Stimulated activated CD8-positive, alpha-beta memory T cell treated with anti-CD3 and anti-CD28 coated beads, Interleukin-4, amount 100 ng/mL, for 24 hours (primary cell): ENCODE measurements at regions not wholly inside any gene's neighbourhood (a gene's known extent, or its start where the extent isn't known, plus 50 kb on each side); places are given as distances from the start of the nearest gene placed in this dataset.

ENCODE experiments used
- DNase-seq: peaks from one replicate; pipeline ENCODE4 v3.0.0-alpha.2; 2020; ENCODE audit warnings: low read depth

DNA sequence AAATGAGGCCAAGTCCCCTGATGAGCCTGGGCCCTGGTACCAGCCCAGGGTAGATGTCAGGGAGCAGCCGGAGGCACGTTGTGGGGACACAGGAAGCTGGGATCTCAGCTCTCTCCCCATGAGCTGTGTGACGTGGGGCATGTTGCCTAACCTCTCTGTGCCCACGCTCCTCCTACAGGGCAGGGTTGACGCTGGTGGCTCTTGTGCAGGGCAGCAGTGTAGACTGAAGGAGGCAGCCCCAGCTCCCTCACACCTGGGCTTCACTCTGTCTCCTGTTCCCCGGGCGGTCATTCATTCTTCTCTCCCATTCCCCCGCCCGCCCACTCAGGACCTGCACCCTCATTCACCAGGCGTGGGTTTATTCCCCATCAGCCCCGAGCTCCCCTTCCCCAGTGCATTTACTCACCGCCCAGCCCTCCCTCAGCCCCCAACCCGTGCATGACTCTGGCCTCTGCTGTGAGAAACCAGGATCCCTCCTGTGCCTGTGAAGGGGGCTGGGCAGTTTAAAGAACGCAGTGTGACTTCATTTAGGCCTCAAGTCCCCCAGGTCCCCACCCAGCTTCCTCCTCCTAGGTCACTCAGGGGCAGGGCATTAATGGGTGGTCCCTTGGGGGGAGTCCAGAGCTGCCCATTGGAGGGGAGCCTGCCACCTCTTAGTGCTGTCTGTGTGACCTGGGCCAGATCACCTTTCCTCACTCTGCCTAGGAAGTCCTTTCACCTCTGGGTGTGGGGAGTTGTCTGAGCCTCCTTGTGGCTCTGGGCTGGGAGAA lies 285.7 kb downstream of the PTPRU start:
- no peak for DNase-seq

- DNase-seq: no peak
These were observed 285.1 kb downstream of the PTPRU start for GRCh38 chr1:29521438-29521715.

DNA sequence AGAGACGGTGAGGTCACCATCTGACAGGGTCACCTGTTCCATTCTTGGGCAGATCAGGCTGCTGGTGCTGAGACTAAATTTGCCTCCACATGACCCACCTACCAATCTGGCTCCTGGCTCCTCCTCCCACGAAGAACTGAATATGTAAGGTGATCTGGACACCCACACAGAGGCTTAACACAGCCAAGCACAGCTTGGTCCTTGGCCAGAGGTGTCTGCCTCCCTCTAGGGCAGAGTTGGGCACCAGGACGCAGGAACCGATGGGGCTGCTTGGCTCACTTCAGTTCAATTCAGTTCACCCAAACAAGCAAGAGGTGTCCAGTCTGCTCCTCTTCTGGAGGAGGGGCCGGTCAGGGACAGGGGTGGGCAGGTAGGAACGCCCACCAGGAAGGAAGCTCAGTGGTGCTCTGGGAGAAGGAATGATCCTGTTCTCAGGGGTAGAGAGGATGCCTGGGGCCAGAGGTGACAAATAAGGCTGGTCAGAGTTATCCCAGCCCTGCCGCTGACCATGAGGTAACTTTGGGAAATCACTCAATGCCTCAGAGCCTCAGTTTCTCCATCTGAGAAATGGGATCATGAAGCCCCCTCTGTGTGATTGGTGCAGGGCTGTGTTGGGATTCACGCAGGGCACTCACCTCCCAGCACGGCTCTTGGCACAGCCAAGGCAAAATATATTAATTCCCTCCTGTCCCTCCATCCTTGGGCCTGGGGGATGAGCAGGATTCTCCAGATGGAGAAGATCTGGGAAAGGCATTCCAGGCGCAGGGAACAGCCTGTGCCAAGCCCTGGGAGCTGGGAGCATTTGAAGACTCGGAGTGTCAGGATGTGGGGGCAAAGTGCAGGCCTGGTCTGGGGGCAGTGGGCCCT lies 284.5 kb downstream of the PTPRU start:
- DNase-seq: no peak

GRCh38 chr1:29519788-29520110 lies 283.4 kb downstream of the PTPRU start:
- no peak for DNase-seq

DNA sequence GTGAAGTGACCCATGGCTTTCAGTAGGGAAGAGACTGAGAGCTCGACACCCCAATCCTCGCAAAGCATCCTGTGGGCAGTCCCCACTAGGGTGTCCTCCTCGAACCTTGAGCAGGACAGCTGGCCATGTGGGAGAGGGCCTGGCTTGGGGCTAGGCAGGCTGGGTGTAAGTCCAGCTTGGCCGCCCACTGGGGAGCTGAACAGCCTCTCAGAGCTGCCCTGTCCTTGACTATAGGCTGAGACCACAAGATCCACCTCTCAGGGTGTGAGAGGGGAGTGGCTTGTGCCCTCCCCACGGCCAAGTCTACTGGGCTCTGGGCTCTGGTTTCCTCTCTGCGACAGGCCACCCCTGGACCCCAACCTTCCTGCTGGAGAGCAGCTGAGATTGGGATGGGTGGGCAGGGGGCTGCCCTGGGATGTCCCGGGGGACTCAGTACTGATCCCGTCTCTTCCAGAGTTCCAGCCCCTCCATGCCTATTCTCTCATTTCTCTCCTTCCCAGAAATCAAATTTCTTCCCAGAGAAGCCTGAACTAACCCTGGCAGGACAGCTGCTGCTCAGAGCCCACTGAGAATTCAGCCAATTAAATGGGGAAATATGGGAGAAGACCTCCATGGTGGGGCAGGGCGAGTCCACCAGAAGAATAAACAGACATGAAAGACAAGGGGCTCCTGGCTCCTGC lies 282.9 kb downstream of the PTPRU start:
- no peak for DNase-seq

DNA sequence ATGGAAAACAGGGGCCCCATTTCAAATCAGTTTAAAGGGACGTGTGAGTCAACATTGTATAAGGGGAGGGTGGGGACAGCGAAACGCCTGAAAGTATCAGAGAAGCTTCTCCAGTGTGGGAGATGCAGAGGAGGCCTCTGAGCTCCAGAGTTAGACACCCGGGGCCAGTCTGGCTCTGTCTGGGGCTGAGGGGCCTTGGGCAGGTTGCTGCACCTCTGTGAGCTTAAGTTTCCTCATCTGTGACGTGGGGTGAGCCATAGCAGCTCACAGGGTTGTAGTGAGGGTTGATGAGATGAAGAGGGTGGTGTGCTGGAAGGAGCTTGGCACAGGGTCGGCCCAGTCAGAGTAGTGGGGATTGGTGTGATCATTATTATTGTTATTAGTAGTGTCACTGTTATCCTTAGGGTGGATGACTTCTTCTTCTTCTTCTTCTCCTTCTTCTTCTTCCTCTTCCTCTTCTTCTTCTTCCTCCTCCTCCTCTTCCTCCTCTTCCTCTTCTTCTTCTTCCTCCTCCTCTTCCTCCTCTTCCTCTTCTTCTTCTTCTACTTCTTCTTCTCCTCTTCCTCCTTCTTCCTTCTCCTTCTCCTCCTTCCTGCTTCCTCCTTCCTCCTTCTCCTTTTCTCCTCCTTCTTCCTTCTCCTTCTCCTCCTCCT lies 282.0 kb downstream of the PTPRU start:
- DNase-seq: no peak

- no peak for DNase-seq
These were observed 281.1 kb downstream of the PTPRU start for GRCh38 chr1:29517251-29518086.

DNA sequence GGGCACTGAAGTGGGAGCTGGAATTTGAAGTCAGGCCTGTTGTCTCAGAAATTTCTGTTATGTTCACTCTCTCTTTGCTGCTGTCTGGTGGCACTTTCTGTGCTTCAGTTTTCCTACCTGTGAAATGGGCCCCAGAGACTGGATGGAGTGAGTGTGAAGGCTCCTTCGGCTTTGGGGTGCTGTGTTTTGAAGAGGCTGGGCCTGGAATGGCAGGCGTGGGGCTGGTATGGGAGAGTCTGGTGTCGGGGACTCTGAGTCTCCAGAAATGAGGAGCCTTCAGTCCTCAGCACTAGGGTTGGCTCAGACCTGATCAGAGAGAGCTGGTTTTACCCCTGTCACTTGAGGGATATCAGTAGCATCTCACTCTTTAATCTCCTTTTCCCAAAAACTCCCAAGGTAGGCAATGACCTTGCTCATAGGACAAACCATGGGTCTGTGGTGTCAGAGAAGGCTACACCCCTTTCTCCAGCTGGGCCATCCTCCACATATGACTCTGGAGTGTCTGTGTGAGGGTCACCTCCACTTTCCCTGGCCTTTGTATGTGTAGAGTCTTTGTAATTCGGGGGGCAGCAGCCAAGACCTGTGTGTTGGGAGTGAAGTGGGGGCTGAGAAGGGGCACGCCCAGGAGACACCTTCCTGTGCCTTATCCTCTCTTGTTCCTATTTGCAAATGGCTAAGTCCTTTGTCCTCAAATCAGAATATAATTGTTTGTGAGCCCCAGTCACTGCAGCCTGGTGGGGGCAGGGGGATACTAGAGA lies 279.9 kb downstream of the PTPRU start:
- DNase-seq: no peak

DNA sequence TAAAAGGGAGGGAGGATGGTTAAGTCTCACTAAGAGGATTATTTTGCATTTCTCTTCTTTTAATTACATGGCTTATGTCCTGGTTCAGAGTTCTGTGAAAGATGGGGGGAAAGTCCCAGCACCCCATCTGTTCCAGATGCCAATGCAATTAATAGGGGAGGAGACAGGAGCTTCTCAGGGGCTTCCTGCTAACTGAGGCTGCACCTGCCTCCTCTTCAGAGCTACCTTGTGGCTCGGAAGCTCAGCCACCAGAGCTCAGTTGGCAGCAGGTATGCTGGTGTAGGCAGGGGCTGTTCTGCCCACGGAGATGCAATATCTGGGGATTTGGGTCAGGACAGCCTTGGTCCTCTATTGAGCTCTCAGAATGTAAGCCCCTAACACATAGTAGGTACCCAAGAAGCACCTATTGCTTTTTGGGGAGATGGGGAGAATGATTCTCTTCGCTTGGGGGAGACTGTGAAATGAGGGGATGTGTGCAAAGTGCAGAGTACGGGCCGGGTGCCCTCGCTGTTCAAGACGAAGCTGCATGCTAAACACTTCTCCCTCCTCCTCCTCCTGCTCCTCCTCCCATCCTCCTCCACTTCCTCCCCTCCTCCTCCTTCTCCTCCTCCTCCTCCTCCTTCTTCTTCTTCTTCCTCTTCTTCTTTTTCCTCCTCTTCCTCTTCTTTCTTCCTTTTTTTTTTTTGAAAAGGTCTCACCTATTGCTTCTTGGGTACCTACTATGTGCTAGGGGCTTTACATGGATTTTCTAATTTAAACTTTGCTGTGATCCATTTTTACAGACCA lies 279.0 kb downstream of the PTPRU start:
- no peak for DNase-seq

- no peak for DNase-seq
These were observed 278.2 kb downstream of the PTPRU start for GRCh38 chr1:29514361-29515169.

DNA sequence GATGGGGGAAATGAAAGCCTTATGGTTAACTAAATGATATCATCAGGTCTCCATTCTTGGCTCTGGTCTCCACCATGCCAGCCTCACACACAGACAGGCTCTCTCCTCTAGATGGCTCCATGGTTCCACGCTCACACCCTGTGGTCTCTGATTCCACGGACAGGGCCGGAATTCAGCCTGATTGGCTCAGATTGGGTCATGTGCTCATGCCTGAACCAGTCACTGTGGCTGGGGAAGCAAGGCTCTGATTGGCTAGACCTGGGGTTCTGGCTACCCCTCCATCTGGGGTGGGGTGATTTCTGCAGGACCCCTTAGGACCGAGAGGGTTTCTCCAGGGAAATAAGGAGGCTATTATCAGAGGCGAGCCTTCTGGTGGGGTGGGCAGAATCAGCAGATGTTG lies 277.0 kb downstream of the PTPRU start:
- DNase-seq: no peak

DNA sequence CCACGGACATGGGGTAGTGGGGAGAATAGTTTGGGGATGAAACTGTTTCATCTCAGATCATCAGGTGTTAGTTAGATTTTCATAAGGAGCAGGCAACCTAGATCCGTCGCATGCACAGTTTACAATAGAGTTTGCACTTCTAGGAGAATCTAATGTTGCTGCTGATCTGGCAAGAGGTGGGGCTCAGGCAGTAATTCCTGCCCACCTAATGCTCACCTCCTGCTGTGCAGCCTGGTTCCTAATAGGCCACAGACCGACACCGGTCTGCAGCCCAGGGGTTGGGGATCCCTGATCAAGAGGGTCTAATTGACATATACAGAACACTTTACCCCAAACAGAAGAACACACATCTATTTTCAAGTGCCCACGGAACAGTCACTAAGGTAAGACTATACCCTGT lies 275.1 kb downstream of the PTPRU start:
- DNase-seq: no peak

GRCh38 chr1:29508458-29509107 lies 272.3 kb downstream of the PTPRU start:
- DNase-seq: no peak

- DNase-seq: no peak
These were observed 270.4 kb downstream of the PTPRU start for GRCh38 chr1:29506678-29507225.

DNA sequence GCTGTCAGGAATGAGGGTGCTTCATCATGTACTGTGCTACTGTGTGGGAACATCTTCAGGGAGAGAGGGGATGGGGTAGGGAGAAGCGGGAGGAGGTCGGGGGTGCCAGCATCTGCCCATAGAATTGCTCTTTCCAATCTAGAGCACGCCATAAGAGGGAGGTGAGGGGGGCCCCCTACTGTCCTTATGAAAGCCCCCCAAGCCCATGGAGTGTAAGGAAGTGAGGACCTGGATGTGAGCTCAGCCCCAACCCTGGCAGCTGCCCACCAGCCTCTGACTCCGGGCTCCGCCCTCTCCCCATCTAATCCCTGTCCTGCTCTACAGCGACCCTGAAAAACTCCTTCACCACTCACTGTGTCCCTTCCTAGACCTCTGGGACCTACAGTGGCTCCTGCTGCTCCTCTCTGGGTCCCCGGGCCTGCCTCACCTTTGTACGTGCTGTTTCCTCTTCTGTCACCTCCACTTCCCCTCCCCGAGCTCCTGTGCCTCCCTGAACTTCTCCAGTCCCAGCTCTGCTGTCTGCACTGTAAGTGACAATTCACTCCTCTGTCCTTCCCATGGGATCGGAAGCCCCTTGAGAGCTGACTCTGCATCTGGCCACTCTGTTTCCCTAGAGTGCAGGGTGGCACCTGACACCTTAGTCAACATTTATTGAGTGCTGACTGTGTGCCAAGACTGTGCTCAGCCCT lies 269.4 kb downstream of the PTPRU start:
- no peak for DNase-seq

DNA sequence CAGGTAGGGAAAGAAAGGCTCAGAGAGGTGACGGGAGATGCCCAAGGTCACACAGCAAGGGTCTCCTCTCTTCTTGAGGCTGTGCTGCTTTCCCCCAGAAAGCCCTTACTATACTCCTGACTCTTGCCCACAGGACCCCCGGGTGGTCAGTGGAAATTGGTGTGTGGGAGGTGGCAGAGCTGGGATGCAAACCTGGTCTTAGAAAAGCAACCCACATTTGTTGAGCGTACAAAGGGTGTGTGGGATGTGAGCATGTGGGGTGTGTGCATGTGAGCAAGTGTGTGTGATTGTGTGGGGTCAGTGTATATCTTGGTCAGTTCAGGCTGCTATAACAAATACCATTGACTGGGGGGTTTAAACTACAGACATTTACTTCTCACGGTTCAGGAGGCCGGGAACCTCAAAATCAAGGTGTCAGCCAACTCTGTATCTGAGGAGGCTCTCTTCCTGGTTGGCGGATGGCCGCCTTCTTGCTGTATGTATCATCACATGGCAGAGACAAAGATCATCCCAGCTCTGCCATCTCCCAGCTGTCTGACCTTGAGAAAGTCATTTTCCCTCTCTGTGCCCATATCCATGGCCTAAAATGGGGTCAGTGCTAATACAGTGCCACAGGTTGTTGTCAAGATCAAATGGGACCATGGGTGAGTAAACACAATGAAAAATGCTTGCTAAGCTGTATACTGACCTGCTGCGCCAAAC lies 268.5 kb downstream of the PTPRU start:
- DNase-seq: no peak

DNA sequence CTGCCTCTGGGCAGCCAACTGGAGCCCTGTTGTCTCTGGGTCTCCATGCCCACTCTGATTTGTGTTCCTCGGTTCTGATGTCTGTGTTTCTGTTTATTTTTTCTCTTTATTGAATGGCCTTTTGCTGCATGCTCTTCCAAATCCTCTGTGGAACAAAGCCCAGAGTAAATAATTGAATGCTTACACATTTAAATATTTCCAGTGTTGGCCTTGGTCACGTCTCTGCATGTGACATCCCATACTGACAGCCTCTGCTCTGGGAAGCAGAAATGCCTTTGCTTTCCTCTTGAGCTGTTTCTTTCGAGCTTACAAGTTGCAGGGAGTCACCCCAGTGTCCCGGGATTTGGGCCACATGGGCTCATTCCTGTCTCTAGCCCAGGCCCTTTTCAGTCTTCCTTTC lies 267.9 kb downstream of the PTPRU start:
- DNase-seq: no peak
